MM.1S (cell line): ENCODE measurements at regions not wholly inside any gene's neighbourhood (a gene's known extent, or its start where the extent isn't known, plus 50 kb on each side); places are given as distances from the start of the nearest gene placed in this dataset.
"Not testable (repeated sequence)": the region's sequence is repeated elsewhere in the genome, so short reads cannot be mapped to it uniquely, and the experiment has no call there.

Experiments used
- DNase-seq: peaks from one replicate; pipeline ENCODE4 v3.0.0-alpha.2; 2015
- H2AFZ ChIP-seq: fragments of 300-600 bp; sonication (generic); 2 replicates; pipeline ENCODE4 v1.6.0; 2016; ENCODE audit warnings: antibody characterized with exemption, low read length
- H3F3A ChIP-seq: fragments of 300-600 bp; sonication (generic); 2 replicates; pipeline ENCODE4 v1.6.1; 2016; ENCODE audit warnings: mild to moderate bottlenecking, antibody characterized with exemption, low read length, moderate library complexity, mixed read lengths; ENCODE audit not compliant: insufficient read depth
- H3K27ac ChIP-seq: fragments of 300-600 bp; sonication (generic); 2 replicates; pipeline ENCODE4 v1.5.1; 2016; ENCODE audit warnings: mild to moderate bottlenecking, low read length
- H3K27me3 ChIP-seq: fragments of 300-600 bp; sonication (generic); replicated peaks from 2 replicates; pipeline ENCODE4 v1.6.0; 2016; ENCODE audit warnings: low read length; ENCODE audit not compliant: insufficient read depth
- H3K36me3 ChIP-seq: fragments of 300-600 bp; sonication (generic); replicated peaks from 2 replicates; pipeline ENCODE4 v1.6.1; 2016; ENCODE audit warnings: mild to moderate bottlenecking, low read length, mixed read lengths; ENCODE audit not compliant: insufficient read depth
- H3K4me1 ChIP-seq: fragments of 300-600 bp; sonication (generic); 2 replicates; pipeline ENCODE4 v1.6.1; 2016; ENCODE audit warnings: low read length, mixed read lengths
- H3K4me2 ChIP-seq: fragments of 300-600 bp; sonication (generic); 2 replicates; pipeline ENCODE4 v1.6.0; 2016; ENCODE audit warnings: low read depth, low read length
- H3K4me3 ChIP-seq: fragments of 300-600 bp; sonication (generic); 2 replicates; pipeline ENCODE4 v1.5.1; 2016; ENCODE audit warnings: low read length, mixed read lengths
- H3K79me2 ChIP-seq: fragments of 300-600 bp; sonication (generic); 2 replicates; pipeline ENCODE4 v1.6.1; 2016; ENCODE audit warnings: mixed run types, low read length, mixed read lengths
- H3K9ac ChIP-seq: fragments of 300-600 bp; sonication (generic); 2 replicates; pipeline ENCODE4 v1.6.1; 2016; ENCODE audit warnings: low read length, mixed read lengths
- H3K9me2 ChIP-seq: fragments of 300-600 bp; sonication (generic); replicated peaks from 2 replicates; pipeline ENCODE4 v1.6.1; 2016; ENCODE audit warnings: mild to moderate bottlenecking, low read length, mixed read lengths; ENCODE audit not compliant: insufficient read depth
- H3K9me3 ChIP-seq: fragments of 300-600 bp; sonication (generic); replicated peaks from 2 replicates; pipeline ENCODE4 v1.6.1; 2016; ENCODE audit warnings: mild to moderate bottlenecking, low read length, mixed read lengths; ENCODE audit not compliant: insufficient read depth
- H4K20me1 ChIP-seq: fragments of 300-600 bp; sonication (generic); 2 replicates; pipeline ENCODE4 v1.6.1; 2016; ENCODE audit warnings: mild to moderate bottlenecking, low read length, moderate library complexity, mixed read lengths; ENCODE audit not compliant: insufficient read depth
- EZH2 ChIP-seq: fragments of 300-600 bp; sonication (generic); optimal IDR thresholded peaks from 2 replicates; pipeline ENCODE3; 2017; ENCODE audit warnings: low read depth, mild to moderate bottlenecking, antibody characterized with exemption, low read length, mixed read lengths
- EZH2phosphoT487 ChIP-seq: fragments of 300-600 bp; sonication (generic); IDR thresholded peaks from 2 replicates; pipeline ENCODE4 v1.6.1; 2018; ENCODE audit warnings: antibody characterized with exemption, low read length
- TF ChIP-seq, protein P1 (sequence below): fragments of 300-600 bp; sonication (generic); IDR thresholded peaks from 2 replicates; pipeline ENCODE4 v1.5.1; 2016; ENCODE audit warnings: antibody characterized with exemption, low read length, mixed read lengths

DNA sequence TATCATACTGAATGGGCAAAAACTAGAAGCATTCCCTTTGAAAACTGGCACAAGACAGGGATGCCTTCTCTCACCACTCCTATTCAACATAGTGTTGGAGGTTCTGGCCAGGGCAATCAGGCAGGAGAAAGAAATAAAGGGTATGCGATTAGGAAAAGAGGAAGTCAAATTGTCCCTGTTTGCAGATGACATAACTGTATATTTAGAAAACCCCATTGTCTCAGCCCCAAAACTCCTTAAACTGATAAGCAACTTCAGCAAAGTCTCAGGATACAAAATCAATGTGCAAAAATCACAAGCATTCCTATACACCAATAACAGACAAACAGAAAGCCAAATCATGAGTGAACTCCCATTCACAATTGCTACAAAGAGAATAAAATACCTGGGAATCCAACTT lies 52.5 kb upstream of the CCDC71L start:
- H3K4me2 ChIP-seq, H3K27me3 ChIP-seq, H4K20me1 ChIP-seq, H2AFZ ChIP-seq, H3K79me2 ChIP-seq, H3K9ac ChIP-seq, H3K27ac ChIP-seq, H3K9me3 ChIP-seq, H3F3A ChIP-seq, H3K36me3 ChIP-seq, DNase-seq, H3K9me2 ChIP-seq, H3K4me3 ChIP-seq: not testable (repeated sequence)
- peaks cover 20% of the 10 kb centered on the region for H3K4me1 ChIP-seq

DNA sequence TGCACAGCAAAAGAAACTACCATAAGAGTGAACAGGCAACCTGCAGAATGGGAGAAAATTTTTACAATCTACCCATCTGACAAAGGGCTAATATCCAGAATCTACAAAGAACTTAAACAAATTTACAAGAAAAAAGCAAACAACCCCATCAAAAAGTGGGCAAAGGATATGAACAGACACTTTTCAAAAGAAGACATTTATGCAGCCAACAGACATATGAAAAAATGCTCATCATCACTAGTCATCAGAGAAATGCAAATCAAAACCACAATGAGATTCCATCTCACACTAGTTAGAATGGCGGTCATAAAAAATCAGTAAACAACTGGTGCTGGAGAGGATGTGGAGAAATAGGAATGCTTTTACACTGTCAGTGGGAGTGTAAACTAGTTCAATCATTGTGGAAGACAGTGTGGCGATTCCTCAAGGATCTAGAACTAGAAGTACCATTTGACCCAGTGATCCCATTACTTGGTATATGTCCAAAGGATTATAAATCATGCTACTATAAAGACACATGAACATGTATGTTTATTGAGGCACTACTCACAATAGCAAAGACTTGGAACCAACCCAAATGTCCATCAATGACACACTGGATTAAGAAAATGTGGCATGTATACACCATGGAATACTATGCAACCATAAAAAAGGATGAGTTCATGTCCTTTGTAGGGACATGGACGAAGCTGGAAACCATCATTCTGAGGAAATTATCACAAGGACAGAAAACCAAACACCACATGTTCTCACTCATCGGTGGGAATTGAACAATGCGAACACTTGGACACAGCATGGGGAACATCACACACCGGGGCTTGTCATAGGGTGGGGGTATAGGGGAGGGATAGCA lies 53.9 kb upstream of the CCDC71L start:
- H3K27me3 ChIP-seq, H3K36me3 ChIP-seq, H3K4me2 ChIP-seq, H3K9me2 ChIP-seq, H3K9me3 ChIP-seq, H3K9ac ChIP-seq, H2AFZ ChIP-seq, DNase-seq, H3K4me3 ChIP-seq, H3F3A ChIP-seq, H3K27ac ChIP-seq, H4K20me1 ChIP-seq, H3K79me2 ChIP-seq: not testable (repeated sequence)
- H3K4me1 ChIP-seq, result peaks cover 31% of the 10 kb centered on the region

DNA sequence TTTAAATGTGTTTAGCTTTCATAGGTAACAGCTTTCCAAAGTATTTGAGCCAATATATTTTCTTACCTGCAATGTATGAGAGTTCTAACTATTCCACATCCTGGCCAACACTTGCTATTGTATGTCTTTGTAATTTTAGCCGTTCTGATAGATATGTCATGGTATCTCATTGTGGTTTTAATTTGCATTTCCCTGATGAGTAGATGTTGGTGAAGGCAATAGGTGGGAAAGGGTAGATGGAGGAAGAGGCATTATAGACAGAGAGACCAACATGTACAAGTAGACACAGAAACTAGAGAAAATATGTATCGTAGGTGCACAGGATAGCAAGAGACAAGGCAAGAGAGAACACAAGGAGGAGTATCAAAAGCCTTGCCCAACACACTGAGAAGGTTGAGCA lies 54.8 kb upstream of the CCDC71L start:
- H3K9ac ChIP-seq, result no peak overlapping the region
- no peak overlapping the region for H2AFZ ChIP-seq
- peaks cover 37% of the 10 kb centered on the region for H3K4me1 ChIP-seq
- DNase-seq, result no peak
- H3K27me3 ChIP-seq, result no peaks in the 10 kb centered on the region
- no peaks in the 10 kb centered on the region for H3K36me3 ChIP-seq
- no peaks in the 10 kb centered on the region for H3K9me3 ChIP-seq
- H3K79me2 ChIP-seq, result no peaks in the 10 kb centered on the region
- no peak overlapping the region for H3K4me2 ChIP-seq
- no peak overlapping the region for H3K4me3 ChIP-seq
- H3K9me2 ChIP-seq, result no peaks in the 10 kb centered on the region
- H3F3A ChIP-seq, result peaks cover 7% of the 10 kb centered on the region; the same call in 1 of the 2 replicates
- H3K27ac ChIP-seq, result no peak overlapping the region
- H4K20me1 ChIP-seq, result no peaks in the 10 kb centered on the region
- TF ChIP-seq EZH2phosphoT487 (no peak), EZH2 (no peak)
- TF ChIP-seq, protein P1, sequence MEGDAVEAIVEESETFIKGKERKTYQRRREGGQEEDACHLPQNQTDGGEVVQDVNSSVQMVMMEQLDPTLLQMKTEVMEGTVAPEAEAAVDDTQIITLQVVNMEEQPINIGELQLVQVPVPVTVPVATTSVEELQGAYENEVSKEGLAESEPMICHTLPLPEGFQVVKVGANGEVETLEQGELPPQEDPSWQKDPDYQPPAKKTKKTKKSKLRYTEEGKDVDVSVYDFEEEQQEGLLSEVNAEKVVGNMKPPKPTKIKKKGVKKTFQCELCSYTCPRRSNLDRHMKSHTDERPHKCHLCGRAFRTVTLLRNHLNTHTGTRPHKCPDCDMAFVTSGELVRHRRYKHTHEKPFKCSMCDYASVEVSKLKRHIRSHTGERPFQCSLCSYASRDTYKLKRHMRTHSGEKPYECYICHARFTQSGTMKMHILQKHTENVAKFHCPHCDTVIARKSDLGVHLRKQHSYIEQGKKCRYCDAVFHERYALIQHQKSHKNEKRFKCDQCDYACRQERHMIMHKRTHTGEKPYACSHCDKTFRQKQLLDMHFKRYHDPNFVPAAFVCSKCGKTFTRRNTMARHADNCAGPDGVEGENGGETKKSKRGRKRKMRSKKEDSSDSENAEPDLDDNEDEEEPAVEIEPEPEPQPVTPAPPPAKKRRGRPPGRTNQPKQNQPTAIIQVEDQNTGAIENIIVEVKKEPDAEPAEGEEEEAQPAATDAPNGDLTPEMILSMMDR, result no peak

DNA sequence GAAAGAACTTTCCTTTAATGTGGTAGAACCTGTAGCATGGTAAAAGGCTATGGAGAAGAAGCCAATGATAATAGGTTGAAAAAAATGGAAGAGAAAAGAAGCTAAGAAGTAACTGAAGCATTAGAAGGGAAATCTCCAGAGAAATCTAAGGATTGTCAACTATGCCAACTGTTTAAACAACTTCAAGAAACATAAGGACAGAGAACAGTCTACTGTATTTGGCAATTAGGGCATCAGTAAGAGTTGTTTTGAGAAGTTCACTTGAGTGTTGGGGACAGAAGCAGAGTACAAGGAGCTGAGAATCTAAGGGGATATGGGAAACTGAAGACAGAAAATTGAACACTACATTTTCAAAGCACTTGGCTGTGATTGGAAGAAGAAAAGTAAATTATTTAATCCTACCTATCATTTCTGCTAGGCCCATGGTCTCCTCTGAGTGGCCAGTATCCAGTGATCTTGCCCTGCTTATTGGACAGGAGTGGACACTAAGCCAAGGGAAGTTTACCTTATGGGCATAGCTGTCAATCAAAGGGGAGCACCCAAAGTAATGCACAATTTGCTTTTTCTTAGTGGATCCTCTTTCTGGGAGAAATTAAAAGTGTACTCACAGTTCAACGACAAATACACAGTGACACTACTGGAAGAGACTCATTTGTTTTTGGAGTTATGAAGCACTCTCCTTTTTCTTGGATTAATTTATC lies 56.4 kb upstream of the CCDC71L start:
- no peaks in the 10 kb centered on the region for H3K9me3 ChIP-seq
- DNase-seq, result no peak
- peak overlapping the region; percentile 49 for H3K4me2 ChIP-seq
- peak overlapping the region; percentile 20 for H3K9ac ChIP-seq
- H3F3A ChIP-seq, result peaks cover 7% of the 10 kb centered on the region; the same call in 1 of the 2 replicates
- no peaks in the 10 kb centered on the region for H3K27me3 ChIP-seq
- no peaks in the 10 kb centered on the region for H3K9me2 ChIP-seq
- no peak for TF ChIP-seq EZH2
- TF ChIP-seq EZH2phosphoT487, result no peak
- TF ChIP-seq, protein P1, result no peak
- peak overlapping the region; percentile 77 for H3K27ac ChIP-seq
- H3K79me2 ChIP-seq, result no peaks in the 10 kb centered on the region
- H3K4me3 ChIP-seq, result 0 out of 2 replicates have a peak overlapping the region, but pooled peaks have one; percentile 3
- H4K20me1 ChIP-seq, result no peaks in the 10 kb centered on the region
- H3K36me3 ChIP-seq, result no peaks in the 10 kb centered on the region
- H2AFZ ChIP-seq, result peak overlapping the region; percentile 12; the same call in 1 of the 2 replicates
- H3K4me1 ChIP-seq, result peaks cover 38% of the 10 kb centered on the region
